ENCODE measurements at regions not wholly inside any gene's neighbourhood (a gene's known extent, or its start where the extent isn't known, plus 50 kb on each side); places are given as distances from the start of the nearest gene placed in this dataset.

GRCh38 chr14:59133709-59134108, 54.8 kb upstream of the DAAM1 start:
- TF ChIP-seq CTCF (conservative IDR thresholded peaks at IDR 0.05; ENCODE audit: low read length): no peak
- TF ChIP-seq EZH2phosphoT487 (IDR thresholded peaks at IDR 0.05; ENCODE audit: borderline replicate concordance, low read depth, low read length): no peak

Measured in OCI-LY7 (cell line).